KG1 (cell line): ENCODE measurements at regions not wholly inside any gene's neighbourhood (a gene's known extent, or its start where the extent isn't known, plus 50 kb on each side); places are given as distances from the start of the nearest gene placed in this dataset.

ENCODE experiments used
- DNase-seq: peaks from one replicate; lab custom pipeline; 2025; lab: John Stamatoyannopoulos, UW

DNA sequence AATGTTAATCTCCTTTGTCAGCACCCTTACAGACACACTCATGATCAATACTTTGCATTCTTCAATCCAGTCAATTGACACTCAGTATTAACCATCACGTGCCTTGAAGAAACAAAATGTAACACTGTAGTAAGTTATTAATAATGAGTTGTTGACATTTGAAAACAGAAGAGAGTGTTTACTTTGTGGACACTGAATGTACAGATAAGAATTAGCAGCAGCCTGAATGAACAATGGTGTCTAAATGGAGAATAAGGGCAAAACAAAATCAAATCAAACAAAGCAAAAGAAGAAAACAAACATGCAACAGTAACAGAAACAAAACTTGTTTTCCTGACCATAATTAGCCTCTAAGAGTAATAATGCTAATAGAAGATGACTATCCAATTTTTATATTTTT, 1191.1 kb upstream of the MIR17HG start:
- no peak for DNase-seq

GRCh38 chr13:90168953-90169352, 1178.5 kb upstream of the MIR17HG start:
- DNase-seq, result no peak

GRCh38 chr13:90170208-90170607, 1177.3 kb upstream of the MIR17HG start:
- no peak for DNase-seq

- no peak for DNase-seq
These were observed 1175.8 kb upstream of the MIR17HG start for GRCh38 chr13:90171649-90172048.

DNA sequence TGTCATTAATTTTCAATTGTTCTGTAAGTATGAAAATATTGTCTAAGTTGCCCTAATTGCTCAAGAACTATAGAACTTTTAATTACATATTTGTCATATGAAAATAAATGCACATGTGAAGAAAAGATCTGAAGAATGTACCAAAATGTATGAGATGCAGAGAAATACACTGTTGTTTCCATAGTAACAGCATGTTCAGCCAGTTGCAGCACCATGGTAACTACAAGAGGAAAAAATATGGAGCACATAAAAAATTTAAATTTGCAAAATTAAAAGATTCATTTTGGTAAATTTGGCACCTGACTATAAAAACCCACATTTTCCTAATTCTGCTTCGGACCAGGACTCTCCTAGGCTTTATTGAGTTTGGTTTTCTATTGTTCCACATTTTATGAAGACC, 1170.0 kb upstream of the MIR17HG start:
- DNase-seq, result no peak

DNA sequence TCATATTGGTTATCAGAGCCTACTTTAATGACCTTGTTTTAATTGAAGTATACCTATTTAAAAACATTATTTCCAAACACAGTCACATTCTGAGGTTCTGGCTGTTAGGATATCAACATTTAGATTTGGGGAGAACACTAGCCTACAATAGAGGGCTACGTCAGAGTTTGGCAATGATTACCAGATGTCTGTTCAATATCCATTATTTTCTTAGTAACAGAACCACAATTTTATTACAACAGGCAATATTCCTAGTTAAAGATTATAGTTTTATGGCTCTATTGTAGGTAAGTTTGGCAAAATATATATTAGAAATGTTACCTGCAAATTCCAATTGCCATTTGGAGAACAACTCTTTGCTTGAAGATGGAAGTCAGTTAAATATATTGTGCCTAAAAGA, 1163.1 kb upstream of the MIR17HG start:
- no peak for DNase-seq

GRCh38 chr13:90185734-90186133, 1161.8 kb upstream of the MIR17HG start:
- no peak for DNase-seq

DNA sequence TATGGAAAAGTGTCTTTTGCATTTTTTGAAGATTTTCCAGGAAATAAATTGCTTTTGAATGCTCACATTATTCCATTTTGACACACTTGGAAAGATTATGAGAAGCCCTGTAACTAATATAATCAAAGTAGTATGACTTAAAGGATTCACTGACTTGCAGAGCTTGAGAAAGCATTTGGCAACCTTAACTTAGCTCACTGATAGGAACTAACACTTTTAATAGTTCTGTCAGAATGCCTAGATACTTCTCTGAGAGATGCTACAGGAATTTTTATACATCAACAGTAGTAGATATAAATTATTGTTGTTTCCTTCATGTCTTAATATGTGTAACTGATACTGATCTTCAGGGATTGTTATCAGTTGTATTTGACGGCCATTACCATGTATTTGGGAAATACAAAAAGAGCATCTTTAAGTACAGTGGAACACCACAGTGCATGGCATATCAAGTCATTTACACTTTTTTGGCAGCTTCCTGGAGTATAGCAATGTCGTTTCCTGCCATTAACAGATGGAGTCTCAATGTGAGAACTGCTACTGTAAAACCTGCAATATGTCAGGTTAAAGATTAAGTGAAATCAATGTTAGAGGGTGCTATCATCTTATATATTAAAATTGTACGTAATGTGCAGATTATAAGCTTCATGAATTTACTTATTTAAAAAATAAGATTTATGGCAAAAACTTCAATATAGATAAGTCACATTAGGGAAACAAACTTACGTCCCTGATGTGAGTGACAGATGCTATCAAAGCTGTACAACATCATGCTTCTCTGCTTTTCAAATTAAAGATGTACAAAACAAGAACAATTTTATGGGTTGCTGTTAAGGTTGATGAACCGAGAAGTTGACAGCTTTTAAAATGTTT, 1159.8 kb upstream of the MIR17HG start:
- DNase-seq, result no peak

GRCh38 chr13:90188351-90188636, 1159.2 kb upstream of the MIR17HG start:
- DNase-seq, result no peak

DNA sequence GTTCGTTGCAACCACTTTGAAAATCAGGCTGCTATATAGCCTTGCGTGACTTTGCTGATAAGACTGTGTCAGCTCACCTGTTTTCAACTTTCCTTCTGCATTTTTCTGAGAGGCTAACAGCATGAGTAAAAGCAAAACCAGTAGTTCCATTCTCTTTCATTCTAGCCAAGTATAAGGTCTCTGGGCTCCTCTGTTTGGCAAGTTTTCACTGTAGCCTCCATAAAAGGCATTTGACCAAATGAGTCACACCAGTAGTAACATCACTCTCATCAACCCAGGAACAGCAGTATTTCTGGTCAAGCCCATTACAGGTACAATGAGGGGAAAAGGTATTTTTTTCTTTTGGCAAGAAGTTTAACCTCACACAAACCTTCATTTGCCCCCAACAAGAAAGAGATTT, 1149.8 kb upstream of the MIR17HG start:
- no peak for DNase-seq

- DNase-seq, result no peak
These were observed 1146.3 kb upstream of the MIR17HG start for GRCh38 chr13:90201202-90201601.

GRCh38 chr13:90201676-90202460, 1145.6 kb upstream of the MIR17HG start:
- no peak for DNase-seq

GRCh38 chr13:90205081-90205480, 1142.4 kb upstream of the MIR17HG start:
- DNase-seq, result no peak

DNA sequence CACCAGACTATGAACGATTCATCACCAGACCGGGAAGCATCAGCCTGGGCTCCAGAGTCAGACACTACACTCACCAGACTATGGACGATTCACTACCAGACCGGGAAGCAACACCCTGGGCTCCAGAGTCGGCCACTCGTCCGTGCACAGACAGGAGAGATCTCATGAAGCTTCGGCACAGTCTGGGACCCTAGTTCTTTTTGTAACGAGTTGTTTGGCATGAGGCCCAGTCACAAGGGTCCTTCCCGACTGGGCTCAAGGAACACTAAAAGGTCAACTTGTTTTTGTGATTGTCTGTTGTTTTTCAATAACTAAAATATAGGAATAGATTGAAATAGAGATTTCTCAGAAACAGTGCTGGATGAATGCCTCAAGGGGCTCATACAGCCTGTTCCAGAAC, 1141.6 kb upstream of the MIR17HG start:
- no peak for DNase-seq

- DNase-seq, result no peak
These were observed 1130.2 kb upstream of the MIR17HG start for GRCh38 chr13:90217275-90217674.

- DNase-seq, result no peak
These were observed 1124.7 kb upstream of the MIR17HG start for GRCh38 chr13:90222758-90223157.

GRCh38 chr13:90230311-90230710, 1117.2 kb upstream of the MIR17HG start:
- no peak for DNase-seq

GRCh38 chr13:90232291-90232690, 1115.2 kb upstream of the MIR17HG start:
- no peak for DNase-seq

DNA sequence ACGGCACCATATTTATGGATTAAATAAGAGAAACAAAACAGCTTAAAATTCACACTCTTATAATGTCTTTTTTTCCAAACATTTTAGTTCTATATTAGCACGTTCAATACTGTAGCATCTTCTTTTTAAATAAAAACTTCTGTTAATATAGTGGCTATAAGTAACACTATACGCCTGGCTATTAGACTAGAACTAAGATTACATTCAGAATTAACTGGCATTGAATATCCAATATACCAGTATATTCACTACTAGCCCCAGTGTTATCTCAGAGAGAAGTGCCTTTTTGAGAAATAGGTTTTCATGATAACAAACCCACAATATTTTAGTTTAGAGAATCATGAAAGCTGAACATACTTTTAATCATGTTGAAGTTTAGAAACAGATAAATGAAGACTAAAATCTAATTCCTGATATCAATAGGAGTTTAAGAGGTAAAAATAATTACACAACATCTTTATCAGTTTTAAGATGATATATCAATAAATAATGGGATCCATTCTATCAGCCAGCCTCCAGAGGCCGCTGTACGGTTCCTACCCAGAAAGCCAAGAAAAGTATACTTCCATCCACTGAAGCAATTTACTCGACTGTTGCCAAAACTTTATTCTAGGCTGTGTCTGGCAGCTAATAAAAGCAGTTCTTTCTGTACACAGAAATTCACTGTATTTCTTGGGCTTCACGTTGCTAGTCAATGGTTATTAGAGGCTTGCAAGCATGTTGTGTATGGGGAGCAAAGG, 1113.4 kb upstream of the MIR17HG start:
- DNase-seq, result no peak

DNA sequence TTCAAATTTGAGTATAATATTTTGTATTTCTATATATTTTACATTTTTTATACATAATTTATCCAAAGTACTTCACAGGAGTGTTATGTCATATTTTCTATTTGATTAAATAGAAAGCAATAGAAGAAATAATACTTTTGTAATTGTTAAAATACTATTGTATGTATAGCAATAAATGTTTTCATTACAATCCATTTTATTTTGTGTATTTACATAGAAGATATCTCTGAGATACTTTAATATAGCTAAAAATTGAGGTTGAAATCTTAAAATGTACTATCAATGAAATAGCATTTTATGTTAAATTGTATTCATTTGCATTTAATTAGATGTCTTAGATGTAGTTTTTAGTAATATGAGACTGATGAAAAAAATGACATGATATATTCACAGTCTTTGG, 1109.6 kb upstream of the MIR17HG start:
- no peak for DNase-seq

GRCh38 chr13:90238413-90238812, 1109.1 kb upstream of the MIR17HG start:
- no peak for DNase-seq

GRCh38 chr13:90239130-90239529, 1108.4 kb upstream of the MIR17HG start:
- no peak for DNase-seq

- DNase-seq, result no peak
These were observed 1101.5 kb upstream of the MIR17HG start for GRCh38 chr13:90246005-90246404.
